ENCODE measurements at regions not wholly inside any gene's neighbourhood (a gene's known extent, or its start where the extent isn't known, plus 50 kb on each side); places are given as distances from the start of the nearest gene placed in this dataset.

- Mint-ChIP-seq H3K4me3 (no peak overlapping the region), H3K27ac (ENCODE audit: unreplicated experiment) (no peak overlapping the region), H3K9me3 (peaks cover 13% of the 10 kb centered on the region), H3K4me1 (no peaks in the 10 kb centered on the region), H3K27me3 (ENCODE audit: low read depth) (no peaks in the 10 kb centered on the region), H3K36me3 (ENCODE audit: low read depth) (peaks cover 8% of the 10 kb centered on the region)
- TF ChIP-seq CTCF (conservative IDR thresholded peaks at IDR 0.05), result no peak
- DNase-seq (ENCODE audit: low read depth, low spot score), result no peak
Measured at GRCh38 chr6:156419594-156419993, 357.6 kb upstream of the ARID1B start.

GRCh38 chr6:156418253-156418652 is 358.9 kb upstream of the ARID1B start:
- TF ChIP-seq CTCF (conservative IDR thresholded peaks at IDR 0.05), result no peak
- H3K36me3 Mint-ChIP-seq (ENCODE audit: low read depth), result peaks cover 4% of the 10 kb centered on the region
- peaks cover 11% of the 10 kb centered on the region for H3K9me3 Mint-ChIP-seq
- no peak overlapping the region for H3K27ac Mint-ChIP-seq (ENCODE audit: unreplicated experiment)
- H3K27me3 Mint-ChIP-seq (ENCODE audit: low read depth), result no peaks in the 10 kb centered on the region
- no peak for DNase-seq (ENCODE audit: low read depth, low spot score)
- H3K4me1 Mint-ChIP-seq, result no peaks in the 10 kb centered on the region
- H3K4me3 Mint-ChIP-seq, result no peak overlapping the region

GRCh38 chr6:156416391-156416790 is 360.8 kb upstream of the ARID1B start:
- TF ChIP-seq CTCF (conservative IDR thresholded peaks at IDR 0.05), result no peak
- H3K27ac Mint-ChIP-seq (ENCODE audit: unreplicated experiment), result peak overlapping the region; percentile 59
- no peak for DNase-seq (ENCODE audit: low read depth, low spot score)
- no peak overlapping the region for H3K4me3 Mint-ChIP-seq
- no peaks in the 10 kb centered on the region for H3K4me1 Mint-ChIP-seq
- no peaks in the 10 kb centered on the region for H3K9me3 Mint-ChIP-seq
- no peaks in the 10 kb centered on the region for H3K36me3 Mint-ChIP-seq (ENCODE audit: low read depth)
- no peaks in the 10 kb centered on the region for H3K27me3 Mint-ChIP-seq (ENCODE audit: low read depth)

- H3K27ac Mint-ChIP-seq (ENCODE audit: unreplicated experiment), result no peak overlapping the region
- no peaks in the 10 kb centered on the region for H3K36me3 Mint-ChIP-seq (ENCODE audit: low read depth)
- H3K4me1 Mint-ChIP-seq, result no peaks in the 10 kb centered on the region
- no peaks in the 10 kb centered on the region for H3K9me3 Mint-ChIP-seq
- no peak overlapping the region for H3K4me3 Mint-ChIP-seq
- TF ChIP-seq CTCF (conservative IDR thresholded peaks at IDR 0.05), result no peak
- no peaks in the 10 kb centered on the region for H3K27me3 Mint-ChIP-seq (ENCODE audit: low read depth)
- no peak for DNase-seq (ENCODE audit: low read depth, low spot score)
Measured at GRCh38 chr6:156413154-156413553, 364.0 kb upstream of the ARID1B start.

- Mint-ChIP-seq H3K4me1 (no peaks in the 10 kb centered on the region), H3K27ac (ENCODE audit: unreplicated experiment) (no peak overlapping the region), H3K9me3 (no peaks in the 10 kb centered on the region), H3K27me3 (ENCODE audit: low read depth) (no peaks in the 10 kb centered on the region), H3K4me3 (no peak overlapping the region), H3K36me3 (ENCODE audit: low read depth) (no peaks in the 10 kb centered on the region)
- no peak for DNase-seq (ENCODE audit: low read depth, low spot score)
- peak; percentile 58 for TF ChIP-seq CTCF (conservative IDR thresholded peaks at IDR 0.05)
Measured at GRCh38 chr6:156410649-156411048, 366.5 kb upstream of the ARID1B start.

GRCh38 chr6:156408655-156409054 is 368.5 kb upstream of the ARID1B start:
- H3K36me3 Mint-ChIP-seq (ENCODE audit: low read depth), result no peaks in the 10 kb centered on the region
- no peak for DNase-seq (ENCODE audit: low read depth, low spot score)
- no peak overlapping the region for H3K27ac Mint-ChIP-seq (ENCODE audit: unreplicated experiment)
- H3K27me3 Mint-ChIP-seq (ENCODE audit: low read depth), result no peaks in the 10 kb centered on the region
- H3K4me1 Mint-ChIP-seq, result no peaks in the 10 kb centered on the region
- TF ChIP-seq CTCF (conservative IDR thresholded peaks at IDR 0.05), result no peak
- H3K4me3 Mint-ChIP-seq, result no peak overlapping the region
- no peaks in the 10 kb centered on the region for H3K9me3 Mint-ChIP-seq
